B cell (primary cell): ENCODE measurements at regions not wholly inside any gene's neighbourhood (a gene's known extent, or its start where the extent isn't known, plus 50 kb on each side); places are given as distances from the start of the nearest gene placed in this dataset.

Source experiments
- ATAC-seq: fragments of 200-7000 bp; cut with Tn5 transposase; one replicate; pipeline ENCODE4 v1.10.0; 2021; ENCODE audit warnings: low read depth, mild to moderate bottlenecking, moderate number of reproducible peaks, moderate library complexity
- CTCF ChIA-PET: fragments of 350-600 bp; sonication (Branson Sonifier 250); formaldehyde crosslinking; loops from one replicate; lab custom pipeline; 2021; ENCODE audit warnings: antibody characterized with exemption, inconsistent platforms; lab: Charles Lee
- POLR2A ChIA-PET: fragments of 350-600 bp; sonication (Branson Sonifier 250); formaldehyde crosslinking; loops from one replicate; lab custom pipeline; 2021; ENCODE audit warnings: antibody characterized with exemption; lab: Charles Lee
- DNase-seq: peaks from one replicate; pipeline ENCODE4 v3.0.0; 2013
- H2AFZ ChIP-seq: 2 replicates; pipeline ENCODE4 v1.6.1; 2012; ENCODE audit warnings: mild to moderate bottlenecking, low read depth, low read length; ENCODE audit not compliant: insufficient read depth, poor library complexity, severe bottlenecking
- H3K27ac ChIP-seq, 2 donors: 1 replicate in 1 of 2; 2 replicates in 1 of 2; pipeline ENCODE4 v1.5.1; 2012 to 2013; ENCODE audit warnings: low read length in 2 of 2, mild to moderate bottlenecking in 2 of 2, moderate library complexity in 1 of 2
- H3K27me3 ChIP-seq, 4 experiments: fragments of 200-600 bp in 1 of 4; sonication (generic) in 1 of 4; replicated peaks in 1 of 4; 1 replicate in 2 of 4; 2 replicates in 2 of 4; pipeline versions ENCODE4 v1.6.1 to v1.7.0; 2013 to 2016; ENCODE audit warnings: low read length in 3 of 4, mild to moderate bottlenecking in 2 of 4, mixed read lengths in 1 of 4, moderate library complexity in 1 of 4; ENCODE audit not compliant: insufficient read depth in 4 of 4, control insufficient read depth in 3 of 4; ENCODE audit errors: control extremely low read depth in 1 of 4
- H3K36me3 ChIP-seq, 2 experiments: replicated peaks in 1 of 2; 1 replicate in 1 of 2; 2 replicates in 1 of 2; pipeline versions ENCODE4 v1.6.1 to v1.7.1; 2013; ENCODE audit warnings: low read length in 1 of 2; ENCODE audit not compliant: insufficient read depth in 2 of 2, control insufficient read depth in 1 of 2; ENCODE audit errors: control extremely low read depth in 1 of 2, extremely low read depth in 1 of 2
- H3K4me1 ChIP-seq, 2 donors: fragments of 200-600 bp in 1 of 2; sonication (generic) in 1 of 2; 1 replicate in 1 of 2; 2 replicates in 1 of 2; pipeline versions ENCODE4 v1.5.1 to v1.6.1; 2013 to 2017; ENCODE audit warnings: low read length in 2 of 2; ENCODE audit not compliant: control insufficient read depth in 2 of 2, insufficient read depth in 2 of 2
- H3K4me2 ChIP-seq: replicated peaks from 2 replicates; pipeline ENCODE3; 2012; ENCODE audit warnings: mild to moderate bottlenecking, low read depth, low read length; ENCODE audit not compliant: poor library complexity, severe bottlenecking
- H3K4me3 ChIP-seq, 5 experiments: fragments of 200-600 bp in 1 of 5; sonication (generic) in 1 of 5; 1 replicate in 3 of 5; 2 replicates in 2 of 5; pipeline versions ENCODE4 v1.5.1 to v1.7.0; 2011 to 2016; ENCODE audit warnings: low read length in 4 of 5, mild to moderate bottlenecking in 4 of 5, low read depth in 2 of 5, control low read depth in 1 of 5, moderate library complexity in 1 of 5; ENCODE audit not compliant: insufficient read depth in 1 of 5; ENCODE audit errors: control extremely low read depth in 1 of 5, extremely low read depth in 1 of 5
- H3K79me2 ChIP-seq: fragments of 200-600 bp; sonication (generic); one replicate; pipeline ENCODE4 v1.6.0; 2016; ENCODE audit warnings: low read length; ENCODE audit not compliant: control insufficient read depth, insufficient read depth
- H3K9ac ChIP-seq: fragments of 200-600 bp; sonication (generic); 2 replicates; pipeline ENCODE4 v1.6.1; 2017; ENCODE audit warnings: mild to moderate bottlenecking, low read length, moderate library complexity
- H3K9me3 ChIP-seq, 3 donors: one replicate each; pipeline versions ENCODE4 v1.6.1 to v1.7.1; 2013; ENCODE audit warnings: low read length in 2 of 3; ENCODE audit not compliant: control insufficient read depth in 2 of 3, insufficient read depth in 1 of 3; ENCODE audit errors: control extremely low read depth in 1 of 3
- H4K20me1 ChIP-seq: 2 replicates; pipeline ENCODE4 v1.6.0; 2012; ENCODE audit warnings: mild to moderate bottlenecking, low read length; ENCODE audit not compliant: insufficient read depth, control insufficient read depth, poor library complexity, severe bottlenecking
- H3K27ac Mint-ChIP-seq: one replicate; pipeline ENCODE4 v1.8.0; 2021; ENCODE audit warnings: mixed read lengths
- H3K27me3 Mint-ChIP-seq: one replicate; pipeline ENCODE4 v1.8.0; 2021; ENCODE audit warnings: mixed read lengths
- H3K4me1 Mint-ChIP-seq: one replicate; pipeline ENCODE4 v1.8.0; 2021; ENCODE audit warnings: mixed read lengths
- H3K4me3 Mint-ChIP-seq: one replicate; pipeline ENCODE4 v1.8.0; 2021; ENCODE audit warnings: mixed read lengths
- H3K9me3 Mint-ChIP-seq: one replicate; pipeline ENCODE4 v1.8.0; 2022; ENCODE audit warnings: mixed read lengths; ENCODE audit not compliant: insufficient read depth
- CTCF ChIP-seq: fragments of 200-600 bp; IDR thresholded peaks from one replicate; pipeline ENCODE4 v1.8.0; 2022; ENCODE audit warnings: antibody characterized with exemption, mild to moderate bottlenecking
- EZH2 ChIP-seq: IDR thresholded peaks from 2 replicates; pipeline ENCODE4 v1.6.1; 2012; ENCODE audit warnings: borderline replicate concordance, low read depth, mild to moderate bottlenecking, moderate library complexity, low read length; ENCODE audit not compliant: insufficient read depth, poor library complexity, severe bottlenecking
- WGBS: methylation state at CpG from one replicate; pipeline ENCODE4 v1.1.5; 2013; ENCODE audit warnings: missing lambda C conversion rate; ENCODE audit not compliant: insufficient coverage; 5-methylcytosine and 5-hydroxymethylcytosine counted together
- intact Hi-C: fragments of 100-400 bp; cut with micrococcal nuclease; formaldehyde crosslinking; loops from one replicate; pipeline ENCODE4 v1.10.0; 2022

GRCh38 chr2:235229236-235229635, 264.6 kb upstream of the AGAP1 start:
- no peak for DNase-seq
- POLR2A ChIA-PET: no interaction called here
- Histone ChIP-seq H2AFZ (no peak overlapping the region), H3K36me3 (no peaks in the 10 kb centered on the region), H3K27me3 (no peaks in the 10 kb centered on the region), H3K79me2 (no peaks in the 10 kb centered on the region), H3K4me1 (no peaks in the 10 kb centered on the region), H3K4me3 (no peak overlapping the region), H3K27ac (no peak overlapping the region), H3K9ac (no peak overlapping the region), H4K20me1 (no peaks in the 10 kb centered on the region), H3K9me3 (no peaks in the 10 kb centered on the region), H3K4me2 (no peak overlapping the region)
- no peak overlapping the region for H3K27ac Mint-ChIP-seq
- no peaks in the 10 kb centered on the region for H3K4me1 Mint-ChIP-seq
- intact Hi-C loops: no loop called here
- no peak for TF ChIP-seq EZH2
- no peak for TF ChIP-seq CTCF
- no peak overlapping the region for H3K4me3 Mint-ChIP-seq
- H3K9me3 Mint-ChIP-seq: no peaks in the 10 kb centered on the region
- WGBS: 58% methylated on average over 3 of the region's 3 CpGs
- H3K27me3 Mint-ChIP-seq: peaks cover 30% of the 10 kb centered on the region
- ATAC-seq: no peak
- CTCF ChIA-PET: no interaction called here

- H3K4me2 ChIP-seq: no peak overlapping the region
- Mint-ChIP-seq H3K27ac (no peak overlapping the region), H3K27me3 (peaks cover 31% of the 10 kb centered on the region), H3K4me1 (no peaks in the 10 kb centered on the region), H3K9me3 (no peaks in the 10 kb centered on the region), H3K4me3 (no peak overlapping the region)
- no peak overlapping the region for H3K4me3 ChIP-seq
- H3K27ac ChIP-seq: no peak overlapping the region
- no peaks in the 10 kb centered on the region for H4K20me1 ChIP-seq
- ATAC-seq: no peak
- no CpG with 5 or more reads among the region's 8 CpGs for WGBS
- H2AFZ ChIP-seq: no peak overlapping the region
- no peaks in the 10 kb centered on the region for H3K27me3 ChIP-seq
- no peak overlapping the region for H3K9ac ChIP-seq
- no peaks in the 10 kb centered on the region for H3K36me3 ChIP-seq
- TF ChIP-seq EZH2 (no peak), CTCF (no peak)
- H3K4me1 ChIP-seq: no peaks in the 10 kb centered on the region
- intact Hi-C loops: no loop called here
- no peaks in the 10 kb centered on the region for H3K79me2 ChIP-seq
- H3K9me3 ChIP-seq: no peaks in the 10 kb centered on the region
- ChIA-PET CTCF (no interaction called here), POLR2A (no interaction called here)
- no peak for DNase-seq
Measured at GRCh38 chr2:235230821-235231601, 262.8 kb upstream of the AGAP1 start.
